Fibroblast of skin of left quadriceps (primary cell): ENCODE measurements at regions not wholly inside any gene's neighbourhood (a gene's known extent, or its start where the extent isn't known, plus 50 kb on each side); places are given as distances from the start of the nearest gene placed in this dataset.

Experiments
- DNase-seq, 2 experiments: peaks; one replicate each; pipeline ENCODE4 v3.0.0-alpha.2; 2013; ENCODE audit warnings: low read depth in 2 of 2

DNA sequence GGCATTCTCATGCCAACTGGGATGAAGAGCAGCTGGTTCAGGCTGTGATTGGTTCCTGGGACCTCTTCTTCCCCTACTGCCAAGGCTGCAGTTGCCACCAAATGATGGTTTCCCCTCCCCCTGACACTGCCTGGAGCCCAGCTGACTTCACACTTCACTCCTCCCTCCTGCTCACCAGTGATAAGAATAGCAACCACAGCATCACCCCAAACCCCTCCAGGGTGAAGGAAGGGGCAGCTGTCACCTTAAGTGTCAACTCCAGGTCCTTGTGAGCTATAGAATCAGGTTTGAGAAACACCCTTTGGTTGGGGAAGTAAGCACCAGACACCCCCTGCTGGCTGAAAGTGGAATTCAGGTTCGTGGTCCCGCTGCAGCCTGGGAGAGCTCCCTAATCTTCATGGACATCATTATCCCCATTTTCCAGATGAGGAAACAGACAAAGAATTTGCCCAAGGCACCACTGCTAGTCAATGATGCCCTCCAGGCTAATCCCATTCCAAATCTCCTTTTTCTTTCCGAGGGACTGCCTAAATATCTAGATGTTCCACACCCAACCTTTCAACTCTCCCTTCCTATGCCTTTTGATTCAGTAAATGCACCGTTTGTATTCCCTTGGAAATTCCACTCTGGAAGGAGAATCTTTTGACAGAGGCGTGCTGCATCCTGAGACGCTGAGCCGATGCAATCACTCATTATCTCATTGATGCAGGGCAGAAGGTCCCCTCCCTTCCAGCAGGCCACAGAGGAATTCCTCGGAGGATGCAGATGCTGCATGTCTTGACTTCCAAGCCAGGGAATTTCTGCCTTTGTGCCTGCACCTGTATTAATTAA, 50.6 kb upstream of the UQCRFS1 start:
- DNase-seq: peak; percentile 5 to 7

DNA sequence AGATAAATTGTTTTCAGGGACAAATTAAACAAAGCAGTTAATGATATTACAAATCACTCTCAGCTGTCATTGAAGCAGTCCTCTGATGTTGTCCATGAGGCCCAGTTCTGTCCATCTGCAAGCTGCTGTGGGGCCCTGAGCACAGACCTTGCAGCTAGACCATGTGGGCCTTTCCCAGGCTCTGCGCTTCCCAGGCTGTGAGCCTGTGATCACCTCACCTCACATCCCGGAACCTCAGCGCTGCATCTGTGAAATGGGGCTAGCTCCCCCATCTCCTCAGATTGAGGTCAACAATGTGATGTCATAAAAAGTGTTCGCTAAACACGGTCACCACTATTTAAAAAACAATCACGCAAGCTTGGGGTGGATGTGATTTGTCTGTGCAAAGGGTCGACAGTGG, 51.9 kb upstream of the UQCRFS1 start:
- DNase-seq: no peak

GRCh38 chr19:29265436-29265835, 52.5 kb upstream of the UQCRFS1 start:
- DNase-seq: no peak

GRCh38 chr19:29266001-29266400, 53.0 kb upstream of the UQCRFS1 start:
- no peak for DNase-seq

DNA sequence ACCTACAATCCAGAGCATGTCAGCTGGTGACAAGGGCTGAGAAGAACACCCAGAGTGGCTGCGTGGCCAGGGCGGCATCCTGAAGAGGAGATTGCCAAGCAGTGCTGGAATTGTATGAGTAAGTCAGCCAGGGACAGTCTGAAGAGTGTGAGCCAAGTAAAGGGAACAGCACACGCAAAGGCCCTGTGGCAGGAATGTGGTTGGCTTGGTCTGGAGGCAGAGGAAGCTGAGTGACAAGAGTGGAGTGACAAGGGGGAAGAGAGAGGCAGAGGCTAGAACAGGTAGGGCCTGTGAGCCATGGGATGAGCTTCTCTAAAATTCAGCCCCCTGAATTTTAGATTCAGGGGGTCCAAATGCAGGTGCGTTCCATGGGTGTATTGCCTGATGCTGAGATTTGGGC, 53.7 kb upstream of the UQCRFS1 start:
- no peak for DNase-seq

- DNase-seq: no peak
These were observed 54.8 kb upstream of the UQCRFS1 start for GRCh38 chr19:29267701-29268100.

DNA sequence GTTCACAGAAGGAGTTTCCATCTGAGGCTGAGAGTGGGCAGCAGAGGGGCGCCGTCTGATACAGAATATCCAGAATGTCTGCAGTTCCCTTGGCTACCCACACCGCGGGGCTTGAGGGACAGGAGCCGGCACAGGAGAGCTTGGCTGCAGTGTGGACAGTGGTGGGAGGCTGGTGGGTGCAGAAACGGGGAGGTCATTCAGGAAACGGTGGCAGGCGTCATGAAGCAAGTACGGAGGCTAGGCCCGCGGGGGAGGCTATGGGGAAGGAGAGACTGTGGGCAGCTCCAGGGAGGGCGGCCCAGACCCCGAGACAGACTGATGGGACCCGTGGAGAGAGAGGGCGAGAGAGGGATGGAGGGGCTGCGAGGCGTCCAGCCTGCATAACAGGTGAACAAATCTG, 55.2 kb upstream of the UQCRFS1 start:
- DNase-seq: no peak

- no peak for DNase-seq
These were observed 55.9 kb upstream of the UQCRFS1 start for GRCh38 chr19:29268721-29269393.

- no peak for DNase-seq
These were observed 56.7 kb upstream of the UQCRFS1 start for GRCh38 chr19:29269641-29270040.

DNA sequence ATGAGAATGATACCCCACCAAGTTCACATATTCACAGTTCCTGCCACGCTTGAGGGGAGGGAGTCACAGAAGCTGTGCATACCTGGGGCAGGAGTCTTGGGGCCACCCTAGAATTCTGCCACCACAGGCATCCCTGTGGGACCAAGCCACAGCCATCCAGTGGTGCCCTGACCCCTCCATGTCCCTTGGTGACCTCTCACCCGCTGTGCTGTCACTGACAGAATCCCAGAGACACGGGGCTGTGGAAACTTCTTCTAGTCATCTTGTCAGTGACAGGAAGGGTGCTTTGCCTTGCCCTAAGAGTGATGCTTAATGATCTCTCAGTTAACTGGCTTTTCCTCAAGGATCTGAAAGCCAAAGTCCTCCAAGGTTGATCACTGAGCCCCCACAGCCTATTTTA, 58.4 kb upstream of the UQCRFS1 start:
- no peak for DNase-seq

- DNase-seq: no peak
These were observed 59.0 kb upstream of the UQCRFS1 start for GRCh38 chr19:29271911-29272310.

GRCh38 chr19:29273000-29273640, 60.2 kb upstream of the UQCRFS1 start:
- no peak for DNase-seq

GRCh38 chr19:29275266-29275665, 62.3 kb upstream of the UQCRFS1 start:
- DNase-seq: no peak

GRCh38 chr19:29277102-29277501, 64.2 kb upstream of the UQCRFS1 start:
- no peak for DNase-seq

GRCh38 chr19:29278716-29279115, 65.8 kb upstream of the UQCRFS1 start:
- DNase-seq: no peak

DNA sequence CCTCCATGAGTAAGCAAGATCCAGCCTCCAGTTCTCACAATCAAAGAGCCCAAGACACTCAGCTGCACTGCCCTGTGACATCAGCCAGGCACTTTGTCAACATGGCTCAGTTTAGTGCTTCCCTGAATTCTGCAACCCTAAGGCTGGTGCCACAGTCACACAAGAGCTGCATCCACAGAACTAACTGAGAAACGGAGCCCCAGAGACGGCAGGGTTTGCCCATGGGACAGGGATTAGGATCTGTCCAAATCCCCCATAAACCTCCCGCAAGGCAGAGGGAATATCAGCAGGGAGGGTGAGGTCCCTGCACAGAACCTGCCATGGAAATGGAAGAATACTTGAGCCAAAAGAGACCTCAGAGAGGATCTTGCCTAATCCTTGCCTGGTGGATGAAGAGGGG, 70.4 kb upstream of the UQCRFS1 start:
- no peak for DNase-seq

GRCh38 chr19:29285187-29285687, 72.3 kb upstream of the UQCRFS1 start:
- DNase-seq: no peak

- no peak for DNase-seq
These were observed 72.9 kb upstream of the UQCRFS1 start for GRCh38 chr19:29285878-29286277.

DNA sequence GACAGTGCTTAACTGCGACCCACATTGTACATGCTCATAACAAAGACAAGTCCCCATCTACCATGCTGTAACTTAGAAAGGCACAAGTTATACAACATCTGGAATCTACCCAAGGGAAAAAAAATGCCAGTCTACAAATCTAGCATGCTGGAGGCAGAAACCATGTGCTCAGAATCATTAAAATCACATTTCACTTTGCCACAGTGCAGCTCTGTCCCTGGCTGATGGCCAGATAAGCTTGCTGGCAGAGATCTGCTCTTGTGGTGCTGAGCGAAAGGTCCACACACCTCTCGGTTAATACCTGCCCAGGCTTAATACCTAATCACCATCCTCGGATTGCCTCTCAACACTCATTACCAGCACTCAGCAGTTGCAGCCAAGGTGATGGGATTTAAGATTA, 74.1 kb upstream of the UQCRFS1 start:
- DNase-seq: no peak

DNA sequence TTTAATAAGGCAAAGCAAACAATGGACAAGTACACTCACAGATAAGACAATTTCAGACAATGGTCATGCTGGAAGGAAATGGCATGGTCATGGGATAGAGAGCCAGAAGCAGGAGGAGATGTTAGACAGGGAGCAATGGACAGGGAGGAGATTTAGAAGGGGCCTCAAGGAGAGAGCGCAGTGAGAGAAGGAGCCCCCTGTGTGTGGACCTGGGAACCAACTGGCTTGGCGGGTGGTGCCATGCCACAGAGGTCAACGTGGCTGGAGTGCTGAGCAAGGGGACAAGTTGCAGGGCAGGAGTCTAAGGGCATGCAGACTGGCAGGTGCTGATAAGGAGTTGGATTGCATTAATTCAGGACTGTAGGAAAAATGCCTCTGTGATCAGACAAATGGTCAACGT, 75.3 kb upstream of the UQCRFS1 start:
- DNase-seq: no peak

DNA sequence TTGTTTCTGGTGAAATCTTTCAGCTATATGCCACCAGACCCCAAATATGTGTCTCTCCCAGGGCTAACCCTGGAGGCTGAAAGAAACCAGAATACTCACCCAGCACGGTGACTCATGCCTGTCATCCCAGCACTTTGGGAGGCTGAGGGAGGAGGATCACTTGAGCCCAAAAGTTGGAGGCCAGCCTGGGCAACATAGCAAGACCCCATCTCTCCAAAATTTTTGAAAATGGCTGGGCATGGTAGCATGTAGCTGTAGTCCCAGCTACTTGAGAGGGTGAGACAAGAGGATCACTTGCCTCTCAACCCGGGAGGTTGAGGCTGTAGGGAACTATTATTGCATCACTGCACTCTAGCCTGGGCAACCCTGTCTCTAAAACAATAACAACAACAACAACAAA, 76.1 kb upstream of the UQCRFS1 start:
- no peak for DNase-seq

DNA sequence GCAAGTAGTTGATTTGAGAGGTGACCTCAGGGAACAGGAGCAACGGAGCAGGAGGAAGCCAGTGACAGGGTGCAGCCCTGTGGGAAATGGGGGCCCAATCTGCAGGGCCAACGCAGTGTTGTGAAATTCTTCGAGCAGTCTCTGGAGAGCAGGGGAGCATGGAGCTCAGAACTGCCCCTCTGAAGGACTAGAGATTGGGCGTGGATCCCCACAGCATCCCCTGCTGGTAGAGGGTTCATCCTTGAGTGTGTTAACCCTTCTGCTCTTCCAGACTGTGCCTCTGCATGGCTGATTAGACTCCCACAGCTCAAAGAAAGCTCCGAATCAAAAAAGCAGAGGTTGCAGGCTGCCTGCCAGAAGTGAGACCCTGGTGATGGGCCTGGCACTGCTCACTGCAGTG, 77.9 kb upstream of the UQCRFS1 start:
- no peak for DNase-seq

GRCh38 chr19:29292153-29292552, 79.2 kb upstream of the UQCRFS1 start:
- no peak for DNase-seq
